Hippocampal formation (tissue), 2 donors: ENCODE measurements at regions not wholly inside any gene's neighbourhood (a gene's known extent, or its start where the extent isn't known, plus 50 kb on each side); places are given as distances from the start of the nearest gene placed in this dataset.

Source experiments
- DNase-seq, 2 donors: peaks; one replicate each; lab custom pipeline; 2025; lab: John Stamatoyannopoulos, UW

GRCh38 chr13:50358231-50359040 is 343.2 kb downstream of the KCNRG start:
- DNase-seq = peak in 1 of 2 donors; percentile 30

DNA sequence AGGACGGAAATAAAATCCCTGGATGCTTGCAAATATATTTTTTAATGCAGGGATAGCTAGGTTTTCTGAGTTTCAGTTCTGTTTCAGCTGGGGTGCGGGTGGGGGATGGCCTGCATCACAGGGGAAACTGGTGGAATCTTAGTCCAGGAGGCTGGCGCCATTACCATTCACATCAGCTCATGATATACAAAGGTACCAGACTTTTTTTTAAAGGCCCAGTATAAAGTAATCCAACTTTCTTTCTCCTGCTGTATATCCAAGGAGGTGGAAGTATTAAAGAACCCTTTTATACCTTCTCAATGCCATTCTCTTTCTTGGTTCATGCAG is 343.8 kb downstream of the KCNRG start:
- DNase-seq = no peak

- no peak for DNase-seq
Observed at GRCh38 chr13:50359779-50360178, 344.5 kb downstream of the KCNRG start.

DNA sequence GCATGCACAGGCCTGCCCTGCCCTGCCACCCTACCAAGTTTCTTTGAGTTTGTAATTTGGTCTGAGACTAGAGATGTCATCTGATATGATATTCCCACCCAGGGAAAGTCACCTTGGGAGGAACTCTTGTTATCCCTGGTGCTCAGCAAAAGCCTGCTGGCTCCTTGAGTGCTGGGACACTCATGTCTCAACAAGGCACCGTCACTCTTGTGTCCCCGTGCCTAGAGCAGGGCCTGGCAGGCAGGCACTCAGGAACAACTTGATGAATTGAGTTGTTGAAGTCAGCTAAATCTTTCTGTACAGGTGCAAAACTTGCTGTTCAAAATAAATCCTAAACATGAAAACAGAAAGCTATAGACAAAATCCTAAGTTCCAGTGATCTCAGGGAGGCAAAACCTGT is 345.4 kb downstream of the KCNRG start:
- no peak for DNase-seq

- DNase-seq = no peak
Observed at GRCh38 chr13:50361282-50361681, 346.0 kb downstream of the KCNRG start.

DNA sequence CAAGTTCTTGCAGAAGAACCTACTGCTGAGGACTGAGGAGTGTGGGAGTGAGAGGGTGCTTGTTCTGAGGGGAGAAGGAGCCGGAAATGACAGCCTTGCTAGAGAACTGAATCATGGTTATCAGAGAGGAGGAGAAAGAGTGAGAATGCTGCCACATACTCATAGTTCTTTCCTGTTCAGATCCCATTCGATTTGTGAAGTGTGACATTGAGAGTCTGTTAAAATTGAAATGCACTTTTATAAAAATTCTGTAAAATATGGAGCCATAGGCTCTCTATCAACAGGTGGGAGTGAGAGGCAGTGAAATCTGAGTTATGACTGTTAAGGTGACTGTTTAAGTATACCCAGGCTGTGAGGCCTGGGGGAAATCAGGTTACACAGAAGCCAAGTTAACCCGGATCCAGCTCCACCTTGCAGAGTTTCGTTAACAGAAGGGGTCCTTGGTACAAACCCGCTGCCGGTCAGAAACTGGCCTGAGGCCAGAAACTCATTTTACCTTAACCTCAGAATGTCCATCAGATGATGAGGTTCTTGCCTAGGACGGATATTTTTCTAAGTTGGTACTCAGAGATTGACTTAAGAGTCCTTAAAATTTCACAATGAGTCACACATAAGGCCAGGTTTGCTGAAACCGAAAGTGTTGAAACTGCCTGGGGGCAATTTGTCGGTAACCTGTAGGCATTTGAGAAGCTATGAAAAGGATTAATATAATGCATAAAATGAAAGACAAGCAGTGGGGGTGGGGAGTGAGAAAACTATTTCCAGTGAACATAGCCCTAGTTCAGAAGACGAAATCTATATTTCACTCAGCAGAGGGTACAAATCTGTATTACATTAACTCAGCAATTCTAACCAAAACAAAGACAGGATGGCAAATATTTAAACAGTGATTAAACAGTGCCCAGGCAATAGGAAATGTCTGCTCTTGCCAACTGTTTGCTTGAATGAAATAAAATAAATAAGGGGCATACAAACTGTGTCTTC is 350.5 kb downstream of the KCNRG start:
- DNase-seq = no peak

- DNase-seq = no peak
Observed at GRCh38 chr13:50366488-50367174, 351.4 kb downstream of the KCNRG start.

- DNase-seq = no peak
Observed at GRCh38 chr13:50369646-50370045, 354.4 kb downstream of the KCNRG start.

- no peak for DNase-seq
Observed at GRCh38 chr13:50370303-50370950, 355.2 kb downstream of the KCNRG start.

GRCh38 chr13:50374517-50374916 is 359.3 kb downstream of the KCNRG start:
- no peak for DNase-seq

DNA sequence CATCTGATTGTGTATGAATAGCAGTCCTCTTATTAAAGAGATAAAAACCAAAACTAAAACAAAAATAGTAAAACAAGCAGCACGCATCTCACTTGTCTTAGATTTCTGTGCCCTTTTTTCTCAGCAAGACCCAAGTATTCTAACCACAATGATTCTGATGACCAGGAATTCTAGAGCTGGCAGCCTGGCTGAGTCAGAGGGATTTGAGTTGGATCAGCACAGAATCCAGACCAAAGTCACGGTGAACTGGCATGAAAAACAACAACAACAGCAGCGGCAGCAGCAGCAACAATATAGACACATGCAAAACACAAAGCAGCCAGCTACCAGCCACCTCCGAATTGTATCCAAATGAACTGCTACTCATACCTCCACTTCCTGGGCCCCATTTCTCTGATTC is 360.5 kb downstream of the KCNRG start:
- DNase-seq = no peak

- no peak for DNase-seq
Observed at GRCh38 chr13:50376895-50377575, 361.8 kb downstream of the KCNRG start.

- no peak for DNase-seq
Observed at GRCh38 chr13:50377726-50378270, 362.6 kb downstream of the KCNRG start.

GRCh38 chr13:50378509-50379044 is 363.3 kb downstream of the KCNRG start:
- no peak for DNase-seq

GRCh38 chr13:50379584-50379983 is 364.3 kb downstream of the KCNRG start:
- no peak for DNase-seq

DNA sequence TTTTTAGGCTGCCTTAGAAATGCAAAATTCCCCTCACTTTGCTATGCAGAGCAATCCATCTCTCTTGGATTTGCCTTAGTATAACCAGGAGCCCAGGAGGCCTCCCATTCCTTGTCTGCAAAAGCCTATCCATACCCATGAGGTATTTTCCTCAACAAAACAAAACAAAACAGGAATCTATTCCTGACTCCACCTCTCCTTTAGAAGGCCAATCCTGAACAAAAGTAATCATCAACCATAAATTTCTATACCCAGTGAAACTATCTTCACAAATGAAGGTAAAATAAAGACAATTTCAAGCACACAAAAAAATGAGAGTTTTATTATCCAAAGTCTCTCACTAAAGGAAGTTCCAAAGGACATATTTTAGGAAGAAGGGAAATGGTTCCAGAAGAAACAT is 365.7 kb downstream of the KCNRG start:
- DNase-seq = no peak

DNA sequence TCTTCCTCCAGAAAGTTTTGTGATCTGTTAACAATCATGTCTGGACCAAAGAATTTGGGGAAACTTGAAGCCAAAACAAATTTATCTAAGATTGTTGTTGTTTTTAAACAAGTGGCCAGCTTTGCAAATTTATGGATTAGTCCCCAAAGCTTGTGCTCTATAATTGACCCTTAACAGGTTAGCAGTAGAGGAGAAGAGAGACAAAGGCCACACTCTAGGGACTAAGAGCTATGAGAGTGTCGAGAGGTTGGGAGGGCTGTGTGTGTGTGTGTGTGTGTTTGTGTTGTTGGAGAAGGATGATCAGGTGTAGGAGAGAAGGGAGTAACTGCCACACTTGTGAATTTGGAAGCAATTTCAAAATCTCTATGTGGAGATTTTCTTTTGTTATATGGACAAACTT is 367.3 kb downstream of the KCNRG start:
- DNase-seq = no peak

DNA sequence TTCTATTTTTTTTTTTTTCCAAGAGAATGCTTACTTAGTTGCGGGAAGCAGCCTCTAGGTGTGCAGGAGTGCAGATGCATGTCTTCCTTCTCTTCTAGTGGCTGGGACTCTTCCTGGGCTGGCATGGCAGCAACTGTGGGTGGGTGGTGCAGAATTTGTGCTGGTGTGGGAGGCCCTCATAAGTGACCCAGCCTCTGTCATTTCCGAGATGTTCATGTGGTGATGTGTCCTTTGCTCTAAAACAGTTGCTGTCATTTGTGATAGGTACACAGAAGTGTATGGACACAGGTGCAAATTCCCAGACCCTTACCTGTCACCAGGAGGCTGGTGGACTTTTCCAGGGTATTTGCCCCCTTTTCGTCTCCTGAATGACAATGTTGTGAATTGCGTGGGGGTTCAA is 367.7 kb downstream of the KCNRG start:
- DNase-seq = no peak

GRCh38 chr13:50384724-50385123 is 369.5 kb downstream of the KCNRG start:
- DNase-seq = no peak

GRCh38 chr13:50386541-50387050 is 371.4 kb downstream of the KCNRG start:
- DNase-seq = peak in 1 of 2 donors; percentile 34
